Stomach (tissue), 4 donors: ENCODE measurements at regions not wholly inside any gene's neighbourhood (a gene's known extent, or its start where the extent isn't known, plus 50 kb on each side); places are given as distances from the start of the nearest gene placed in this dataset.

Source experiments
- EP300 ChIP-seq: sonication (generic); formaldehyde crosslinking; IDR thresholded peaks from one replicate; pipeline ENCODE4 v1.6.1; 2017; ENCODE audit warnings: antibody characterized with exemption
- POLR2A ChIP-seq, 4 donors: fragments of 450-650 bp; IDR thresholded peaks; one replicate each; pipeline ENCODE4 v1.6.1; 2016; ENCODE audit warnings: antibody characterized with exemption in 4 of 4, control low read depth in 2 of 4, mild to moderate bottlenecking in 1 of 4, moderate library complexity in 1 of 4
- POLR2AphosphoS5 ChIP-seq, 3 donors: sonication (generic); formaldehyde crosslinking; IDR thresholded peaks; one replicate each; pipeline ENCODE4 v1.6.1; 2016; ENCODE audit warnings: antibody characterized with exemption in 3 of 3
- TF ChIP-seq, protein P1 (sequence below), 7 experiments: fragments of 450-650 bp in 4 of 7; fragments of 200-600 bp in 3 of 7; sonication (generic) in 3 of 7; IDR thresholded peaks; one replicate each; pipeline ENCODE4 v1.5.1; 2016 to 2019; ENCODE audit warnings: antibody characterized with exemption in 7 of 7, control low read depth in 2 of 7, mild to moderate bottlenecking in 1 of 7

DNA sequence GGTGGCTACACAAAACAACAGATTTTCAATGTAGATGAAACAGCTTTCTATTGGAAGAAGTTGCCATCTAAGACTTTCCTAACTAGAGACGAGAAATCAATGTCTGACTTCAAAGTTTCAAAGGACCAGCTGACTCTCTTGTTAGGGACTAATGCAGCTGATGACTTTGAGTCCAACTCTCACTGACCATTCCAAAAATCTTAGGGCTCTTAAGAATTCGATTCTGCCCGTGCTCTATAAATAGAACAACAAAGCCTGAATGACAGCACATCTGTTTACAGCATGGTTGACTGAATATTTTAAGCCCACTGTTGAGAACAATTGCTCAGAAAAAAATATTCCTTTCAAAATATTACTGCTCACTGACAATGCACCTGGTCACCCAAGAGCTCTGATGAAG, 202.4 kb upstream of the PRICKLE2 start:
- no peak for TF ChIP-seq EP300
- TF ChIP-seq, protein P1, sequence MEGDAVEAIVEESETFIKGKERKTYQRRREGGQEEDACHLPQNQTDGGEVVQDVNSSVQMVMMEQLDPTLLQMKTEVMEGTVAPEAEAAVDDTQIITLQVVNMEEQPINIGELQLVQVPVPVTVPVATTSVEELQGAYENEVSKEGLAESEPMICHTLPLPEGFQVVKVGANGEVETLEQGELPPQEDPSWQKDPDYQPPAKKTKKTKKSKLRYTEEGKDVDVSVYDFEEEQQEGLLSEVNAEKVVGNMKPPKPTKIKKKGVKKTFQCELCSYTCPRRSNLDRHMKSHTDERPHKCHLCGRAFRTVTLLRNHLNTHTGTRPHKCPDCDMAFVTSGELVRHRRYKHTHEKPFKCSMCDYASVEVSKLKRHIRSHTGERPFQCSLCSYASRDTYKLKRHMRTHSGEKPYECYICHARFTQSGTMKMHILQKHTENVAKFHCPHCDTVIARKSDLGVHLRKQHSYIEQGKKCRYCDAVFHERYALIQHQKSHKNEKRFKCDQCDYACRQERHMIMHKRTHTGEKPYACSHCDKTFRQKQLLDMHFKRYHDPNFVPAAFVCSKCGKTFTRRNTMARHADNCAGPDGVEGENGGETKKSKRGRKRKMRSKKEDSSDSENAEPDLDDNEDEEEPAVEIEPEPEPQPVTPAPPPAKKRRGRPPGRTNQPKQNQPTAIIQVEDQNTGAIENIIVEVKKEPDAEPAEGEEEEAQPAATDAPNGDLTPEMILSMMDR (IDR thresholded peaks at IDR 0.05) = no peak
- TF ChIP-seq POLR2AphosphoS5 (IDR thresholded peaks at IDR 0.05) = no peak
- no peak for TF ChIP-seq POLR2A (IDR thresholded peaks at IDR 0.05)
